CMK (cell line): ENCODE measurements at regions not wholly inside any gene's neighbourhood (a gene's known extent, or its start where the extent isn't known, plus 50 kb on each side); places are given as distances from the start of the nearest gene placed in this dataset.
"Not testable (repeated sequence)": the region's sequence is repeated elsewhere in the genome, so short reads cannot be mapped to it uniquely, and the experiment has no call there.

ENCODE experiments used
- DNase-seq: peaks from one replicate; pipeline ENCODE4 v3.0.0-alpha.2; 2010; ENCODE audit warnings: low read depth

DNA sequence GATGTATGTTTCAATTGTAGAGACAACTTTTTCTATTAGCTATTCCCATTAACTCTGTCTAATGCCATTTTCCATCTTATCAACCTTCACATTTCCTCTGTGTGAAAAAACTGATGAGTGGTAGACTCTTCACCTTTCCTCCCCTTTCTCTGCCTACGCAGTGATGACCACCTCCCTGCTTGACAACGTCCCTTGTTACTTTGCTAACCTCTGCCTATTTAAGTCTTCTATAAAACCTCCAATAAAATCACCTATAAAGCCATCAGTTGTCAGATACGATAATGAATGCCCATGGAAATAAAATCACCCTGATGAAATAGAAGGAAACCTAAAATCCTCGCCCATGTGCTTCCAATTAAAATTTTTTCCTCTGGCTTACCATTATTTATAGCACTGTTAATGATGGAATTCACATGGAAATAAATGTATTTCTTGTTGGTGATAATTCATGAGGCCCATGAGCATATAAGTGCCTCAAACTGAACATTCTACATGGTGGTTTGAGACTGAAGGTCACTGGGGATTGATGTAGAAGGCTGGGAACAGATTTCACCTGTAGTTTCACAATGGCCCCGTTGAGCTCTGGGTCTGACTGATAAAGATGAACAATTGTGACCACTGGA is 1454.0 kb upstream of the SEL1L start:
- DNase-seq: no peak

DNA sequence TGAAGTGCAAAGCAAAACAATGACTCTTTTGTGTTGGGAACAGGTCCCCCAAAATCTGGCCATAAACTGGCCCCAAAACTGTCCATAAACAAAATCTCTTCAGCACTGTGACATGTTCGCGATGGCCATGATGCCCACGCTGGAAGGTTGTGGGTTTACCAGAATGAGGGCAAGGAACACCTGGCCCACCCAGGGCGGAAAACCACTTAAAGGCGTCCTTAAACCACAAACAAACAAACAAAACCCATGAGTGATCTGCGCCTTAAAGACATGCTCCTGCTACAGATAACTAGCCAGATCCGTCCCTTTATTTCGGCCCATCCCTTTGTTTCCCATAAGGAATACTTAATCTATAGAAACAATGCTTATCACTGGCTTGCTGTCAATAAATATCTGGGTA is 1460.9 kb upstream of the SEL1L start:
- not testable (repeated sequence) for DNase-seq

DNA sequence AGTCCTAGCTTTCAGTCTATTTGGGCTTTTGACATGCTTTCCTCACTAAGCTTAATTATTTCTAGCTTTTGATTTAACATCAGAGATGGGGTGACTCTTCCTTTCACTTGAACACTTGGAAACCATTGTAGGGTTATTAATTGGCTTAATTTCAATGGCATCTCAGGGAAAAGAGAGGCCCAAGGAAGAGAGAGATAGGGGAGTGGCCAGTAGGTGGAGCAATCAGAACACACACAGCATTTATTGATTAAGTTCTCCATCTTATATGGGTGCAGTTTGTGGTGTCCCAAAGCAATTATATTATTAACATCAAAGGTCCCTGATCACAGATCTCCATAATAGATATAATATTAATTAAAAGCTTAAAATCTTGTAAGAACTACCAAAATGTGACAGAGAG is 1466.1 kb upstream of the SEL1L start:
- no peak for DNase-seq

DNA sequence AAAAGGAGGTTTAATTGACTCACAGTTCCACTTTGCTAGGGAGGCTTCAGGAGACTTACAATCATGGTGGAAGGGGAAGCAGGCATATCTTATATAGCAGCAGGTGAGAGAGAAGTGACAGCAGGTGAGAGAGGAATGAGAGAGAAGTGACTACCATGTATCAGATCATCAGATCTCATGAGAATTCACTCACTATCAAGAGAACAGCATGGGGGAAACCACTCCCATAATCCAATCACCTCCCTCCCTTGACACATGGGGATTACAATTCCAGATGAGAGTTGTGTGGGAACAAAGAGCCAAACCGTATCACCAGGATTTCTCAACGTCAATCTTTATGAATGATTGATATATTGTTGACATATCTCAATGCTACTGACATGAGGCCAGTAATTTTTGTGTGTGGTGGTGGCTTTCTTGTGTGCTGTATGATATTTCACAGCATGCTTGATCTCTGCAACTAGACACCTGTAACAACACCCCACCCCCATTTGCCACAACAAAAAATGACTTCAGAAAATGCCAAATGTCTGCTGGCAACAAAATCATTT is 1470.9 kb upstream of the SEL1L start:
- no peak for DNase-seq

DNA sequence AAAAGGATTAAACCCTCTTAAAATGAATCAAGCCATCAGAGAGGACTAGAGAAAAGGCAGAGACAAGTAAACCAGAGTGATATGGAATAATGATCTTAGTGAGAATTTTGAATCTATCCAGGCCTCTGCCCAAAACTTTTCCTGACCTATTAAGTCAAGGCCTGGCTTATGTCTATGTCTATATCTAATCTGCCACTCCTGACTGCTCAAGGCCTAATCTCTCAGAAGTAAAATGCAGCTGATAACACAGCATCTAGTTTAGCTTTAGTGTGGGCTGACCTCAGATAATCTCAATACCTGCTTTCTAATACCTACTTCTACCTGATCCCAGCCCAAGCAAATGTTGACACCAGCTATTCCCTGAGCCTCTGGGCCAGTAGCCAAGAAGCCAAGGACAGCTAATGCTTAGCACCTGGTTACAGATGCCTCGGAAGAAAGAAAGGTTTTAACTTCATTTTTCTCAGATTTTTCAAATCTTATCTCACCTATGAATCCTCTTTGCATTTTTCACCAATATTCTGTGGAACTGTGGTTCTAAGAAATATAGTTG is 1472.5 kb upstream of the SEL1L start:
- DNase-seq: no peak

DNA sequence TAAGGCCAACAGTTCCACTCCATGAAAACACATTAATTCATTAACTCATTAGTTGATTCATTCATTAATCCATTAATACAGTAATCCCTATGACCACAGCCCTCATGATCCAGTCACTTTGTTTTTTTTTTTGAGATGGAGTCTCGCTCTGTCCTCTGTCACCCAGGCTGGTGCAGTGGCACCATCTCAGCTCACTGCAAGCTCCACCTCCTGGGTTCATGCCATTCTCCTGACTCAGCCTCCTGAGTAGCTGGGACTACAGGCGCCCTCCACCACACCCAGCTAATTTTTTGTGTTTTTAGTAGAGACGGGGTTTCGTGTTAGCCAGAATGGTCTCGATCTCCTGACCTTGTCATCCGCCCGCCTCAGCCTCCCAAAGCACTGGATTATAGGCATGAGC is 1473.4 kb upstream of the SEL1L start:
- DNase-seq: not testable (repeated sequence)

DNA sequence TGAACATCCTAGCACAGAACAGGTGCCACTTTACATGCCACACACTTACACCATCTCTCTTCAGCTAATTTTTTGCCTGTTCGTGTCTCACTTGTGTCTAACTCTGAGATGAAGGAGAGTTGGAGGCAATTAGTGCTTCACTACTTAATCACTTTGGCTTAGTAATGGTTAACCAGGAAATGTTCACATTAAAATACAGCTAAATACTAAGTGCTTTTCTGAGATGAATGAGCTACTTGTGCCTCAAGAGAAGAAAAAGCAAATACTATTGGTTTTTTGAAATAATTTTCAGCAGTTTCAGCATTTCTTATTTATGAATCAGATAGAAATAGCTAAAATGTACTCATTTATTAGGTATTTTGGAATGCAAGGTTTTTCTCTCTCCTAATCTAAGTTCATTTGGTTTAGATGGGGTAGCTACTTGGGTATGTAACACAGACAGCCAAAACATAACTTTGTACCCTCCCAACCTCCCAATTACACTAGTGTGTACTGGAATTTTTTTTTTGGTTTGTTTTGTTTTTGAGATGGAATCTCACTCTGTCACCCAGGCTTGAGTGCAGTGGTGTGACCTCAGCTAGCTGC is 1474.1 kb upstream of the SEL1L start:
- DNase-seq: no peak

DNA sequence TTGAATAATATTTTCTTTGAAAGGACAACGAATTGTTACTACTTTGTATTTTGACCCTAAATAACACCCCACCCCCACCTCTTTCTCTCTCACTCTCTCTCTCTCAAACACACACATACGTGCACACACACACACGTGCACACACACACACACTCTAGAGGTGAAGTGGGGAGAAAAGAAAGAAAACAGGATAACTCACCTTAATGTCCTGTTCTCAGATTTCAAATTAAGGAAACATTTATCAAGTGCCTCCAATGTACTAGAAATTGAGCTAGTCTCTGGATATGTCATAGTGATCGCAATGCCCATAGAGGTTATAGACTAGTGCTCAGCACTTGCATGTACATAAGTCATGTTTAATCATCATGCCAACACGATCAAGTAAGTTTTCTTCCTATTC is 1483.6 kb upstream of the SEL1L start:
- DNase-seq: no peak

DNA sequence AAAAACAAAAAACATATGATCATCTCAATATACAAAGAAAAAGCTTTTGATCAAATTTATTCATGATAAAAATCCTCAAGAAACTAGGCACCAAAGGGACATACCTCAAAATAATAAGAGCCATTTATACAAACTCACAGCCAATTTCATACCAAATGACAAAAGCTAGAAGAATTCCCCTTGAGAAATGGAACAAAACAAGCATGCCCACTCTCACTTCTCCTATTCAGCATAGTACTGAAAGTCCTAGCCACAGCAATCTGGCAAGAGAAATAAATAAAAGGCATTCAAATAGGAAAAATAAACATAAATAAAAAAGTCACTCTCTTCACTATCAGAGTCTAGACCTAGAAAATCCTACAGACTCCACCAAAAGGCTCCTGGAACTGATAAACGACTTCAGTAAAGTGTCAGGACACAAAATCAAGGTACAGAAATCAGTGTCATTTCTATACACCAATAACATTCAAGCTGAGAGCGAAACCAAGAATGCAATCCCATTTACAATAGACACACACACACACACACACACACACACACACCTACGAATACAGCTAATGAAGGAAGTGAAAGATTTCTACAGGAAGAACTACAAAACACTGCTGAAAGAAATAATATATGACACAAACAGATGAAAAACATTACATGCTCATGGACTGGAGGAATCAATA is 1486.2 kb upstream of the SEL1L start:
- DNase-seq: no peak

DNA sequence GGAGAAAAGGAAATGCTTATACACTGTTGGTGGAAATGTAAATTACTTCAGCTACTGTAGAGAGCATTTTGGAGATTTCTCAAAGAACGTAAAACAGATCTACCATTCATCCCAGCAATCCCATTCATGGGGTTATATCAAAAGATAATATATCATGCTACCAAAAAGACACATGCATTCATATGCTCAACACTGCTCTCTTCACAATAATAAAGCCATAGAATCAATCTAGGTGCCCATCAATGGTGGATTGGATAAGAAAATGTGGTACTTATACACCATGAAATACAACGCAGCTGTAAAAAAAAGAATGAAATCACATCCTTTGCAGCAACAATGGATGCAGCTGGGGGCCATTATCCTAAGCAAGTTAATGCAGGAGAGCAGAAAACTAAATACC is 1487.7 kb upstream of the SEL1L start:
- no peak for DNase-seq

DNA sequence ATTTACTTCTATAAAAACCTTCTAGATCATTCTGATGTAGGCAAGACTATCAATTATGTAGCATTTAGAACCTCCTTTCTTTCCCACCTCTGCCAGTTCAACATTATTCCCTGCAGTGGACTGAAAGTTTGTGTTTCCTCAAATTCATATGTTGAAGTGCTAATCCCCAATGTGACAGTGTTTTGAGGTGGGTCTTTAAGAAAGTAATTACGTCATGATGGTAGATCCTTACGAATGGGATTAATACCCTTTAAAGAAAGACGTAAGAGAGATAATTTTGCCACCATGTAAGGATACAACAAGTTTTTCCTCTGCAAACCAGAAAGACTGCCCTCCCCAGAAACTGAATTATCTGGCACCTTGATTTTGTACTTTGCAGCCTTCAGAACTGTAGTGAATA is 1489.7 kb upstream of the SEL1L start:
- DNase-seq: no peak

DNA sequence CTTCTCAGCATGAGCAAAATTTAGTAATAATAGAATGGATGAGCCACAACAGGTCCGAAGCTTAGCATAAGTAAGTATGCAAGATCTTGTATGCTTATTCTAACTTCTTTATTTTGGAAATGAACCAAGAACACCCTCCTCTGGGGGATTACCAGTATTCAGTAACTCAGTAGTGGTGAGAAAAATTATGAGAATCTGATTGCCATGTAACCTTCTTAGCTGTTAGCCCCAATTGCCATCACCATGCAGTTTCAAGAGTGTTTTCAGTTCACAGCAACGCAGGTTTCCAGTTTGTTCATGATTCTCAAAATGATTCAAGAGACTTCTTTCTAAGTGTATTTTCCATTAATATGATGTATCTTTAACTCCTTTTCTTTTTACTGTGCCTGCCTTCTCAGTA is 1507.6 kb upstream of the SEL1L start:
- DNase-seq: no peak

DNA sequence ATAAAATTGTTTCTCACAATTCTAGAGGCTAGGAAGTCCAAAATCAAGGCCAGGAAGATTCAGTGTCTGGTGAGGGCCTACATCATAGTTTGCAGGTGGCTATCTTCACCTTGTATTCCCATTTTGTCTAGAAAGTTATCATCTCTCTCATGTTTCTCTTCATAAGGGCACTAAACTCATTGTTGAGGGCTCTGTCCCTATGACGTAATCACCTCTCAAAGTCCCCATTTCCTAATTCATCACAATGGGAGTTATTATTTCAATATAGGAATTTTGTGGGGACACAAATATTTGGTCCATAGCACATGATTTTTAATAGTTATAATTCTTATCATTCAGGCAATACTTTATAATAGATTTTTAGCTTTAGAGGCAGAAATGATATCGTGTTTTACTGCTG is 1509.2 kb upstream of the SEL1L start:
- DNase-seq: no peak

DNA sequence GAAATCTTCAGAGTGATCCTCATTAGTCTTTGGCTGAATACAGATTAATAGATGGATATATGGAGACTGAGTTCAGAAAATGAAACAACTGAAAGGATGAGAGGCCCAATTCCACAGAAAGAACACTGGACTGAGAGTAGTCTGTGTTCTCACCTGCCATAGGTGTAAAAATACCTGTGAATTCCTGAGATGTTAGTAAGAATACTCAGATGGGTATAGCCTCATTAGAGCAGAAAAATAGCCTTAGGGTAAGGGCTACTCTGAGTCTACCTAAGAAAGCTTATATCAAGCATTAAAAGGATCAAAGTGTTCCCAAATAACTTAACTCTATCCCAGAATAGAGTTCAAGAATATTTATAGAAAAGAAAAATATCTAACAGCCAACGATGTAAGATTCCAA is 1510.3 kb upstream of the SEL1L start:
- DNase-seq: no peak

DNA sequence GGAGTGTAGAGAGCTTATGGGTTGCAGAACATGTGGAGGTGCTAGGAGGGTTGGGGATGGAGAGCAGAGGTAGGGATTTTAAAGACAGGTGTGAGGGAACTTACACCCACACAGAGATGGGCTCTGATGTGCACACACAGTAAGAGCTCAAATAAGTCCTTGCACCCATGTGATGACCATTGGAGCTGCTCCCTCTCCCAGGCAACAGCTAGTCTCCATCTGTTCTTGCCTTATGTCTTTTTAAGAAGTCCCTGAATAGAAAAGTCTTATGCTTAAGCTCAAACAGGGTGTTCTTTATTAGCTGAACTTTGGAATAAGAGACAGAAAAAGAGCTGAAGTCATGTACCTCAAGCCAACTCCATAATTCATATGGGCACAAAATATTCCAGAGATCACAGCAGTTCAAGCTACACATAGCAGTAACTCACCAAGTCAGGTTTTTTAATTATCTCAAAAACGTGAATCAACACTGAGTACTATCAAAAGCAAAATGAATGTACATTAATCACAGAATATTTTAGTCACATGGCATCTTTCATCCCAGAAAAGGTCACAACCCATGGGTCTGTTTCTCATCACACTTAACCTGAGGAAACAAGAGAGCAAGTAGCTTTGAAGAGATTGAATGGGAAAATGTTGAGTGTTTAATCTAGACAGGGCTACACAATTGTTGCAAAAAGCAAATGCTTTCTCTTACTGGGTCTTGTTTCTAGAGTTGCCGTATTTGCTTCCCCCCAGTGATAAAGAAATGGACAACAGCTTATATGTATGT is 1513.6 kb upstream of the SEL1L start:
- DNase-seq: no peak

DNA sequence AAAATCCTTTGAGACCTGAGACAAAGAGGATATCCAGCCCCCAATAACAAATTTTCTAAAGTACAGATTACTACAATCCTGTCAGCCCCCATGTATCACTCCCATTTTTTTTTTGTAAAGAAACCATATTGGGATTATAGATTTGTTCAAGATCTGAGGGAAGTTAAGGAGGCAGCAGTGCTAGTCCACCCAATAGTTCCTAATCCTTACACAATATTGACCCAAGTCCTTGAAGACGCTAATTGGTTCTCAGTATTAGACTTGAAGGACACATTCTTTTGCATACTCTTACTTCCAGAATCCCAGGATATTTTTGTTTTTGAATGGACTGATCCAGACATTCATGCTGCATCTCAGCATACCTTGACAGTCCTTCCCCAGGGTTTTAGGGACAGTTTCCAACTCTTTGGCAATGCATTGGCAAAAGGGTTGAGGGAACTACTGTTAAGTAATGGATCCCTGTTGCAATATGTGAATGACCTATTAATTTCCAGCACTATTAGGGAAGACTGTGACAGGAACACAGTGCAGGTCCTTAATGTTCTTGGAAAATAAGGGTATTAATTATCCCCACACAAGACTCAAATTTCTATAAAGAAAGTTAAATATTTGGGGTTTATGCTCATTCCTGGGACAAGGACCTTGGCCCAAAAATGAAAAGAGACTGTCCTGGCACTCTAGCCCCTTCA is 1519.5 kb upstream of the SEL1L start:
- DNase-seq: no peak

DNA sequence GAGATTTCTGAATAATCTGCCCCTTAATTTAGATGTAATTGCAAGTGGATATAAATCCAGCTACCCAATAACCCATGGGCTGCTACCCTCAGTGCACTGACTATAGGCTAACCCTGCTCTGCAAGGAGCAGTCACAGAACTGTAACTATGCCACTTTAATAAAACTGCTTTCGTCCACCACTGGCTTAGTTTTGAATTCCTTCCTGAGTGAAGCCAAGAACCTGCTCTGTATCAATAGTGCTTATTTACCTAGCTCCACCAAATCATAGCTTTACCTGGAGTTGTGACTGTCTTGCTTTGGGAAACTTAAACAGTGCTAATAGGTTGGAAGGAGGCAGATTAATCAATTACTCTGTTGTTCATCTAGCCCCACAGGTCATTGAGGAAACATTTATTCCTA is 1524.4 kb upstream of the SEL1L start:
- DNase-seq: no peak

DNA sequence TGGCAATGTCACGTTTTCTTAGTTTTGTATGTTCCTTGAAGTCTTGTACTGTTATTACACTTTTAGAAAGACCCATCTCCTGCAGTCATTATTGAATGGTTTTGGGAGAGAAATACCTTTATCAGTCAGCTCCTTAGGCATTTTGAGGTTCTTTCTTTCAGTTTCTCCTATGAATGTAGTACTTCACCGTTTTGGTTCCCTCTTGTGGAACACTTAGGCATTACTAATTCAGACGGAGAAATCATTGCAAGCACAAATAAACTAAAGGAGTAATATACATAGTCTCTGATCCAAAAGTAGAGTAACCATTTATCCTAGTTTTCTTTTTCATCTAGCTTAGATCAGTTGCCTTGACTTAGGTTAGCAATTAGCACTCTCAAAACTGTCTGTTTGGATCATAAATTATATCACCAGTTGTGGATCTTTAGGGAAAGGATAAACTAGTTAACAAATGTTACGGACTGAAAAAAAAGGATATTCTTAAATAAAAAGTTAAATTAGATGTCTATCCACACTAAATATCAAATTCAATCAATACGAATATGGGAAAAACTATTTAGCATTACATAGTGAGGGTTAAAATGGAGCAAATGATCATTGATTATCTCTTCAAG is 1538.3 kb upstream of the SEL1L start:
- DNase-seq: no peak

DNA sequence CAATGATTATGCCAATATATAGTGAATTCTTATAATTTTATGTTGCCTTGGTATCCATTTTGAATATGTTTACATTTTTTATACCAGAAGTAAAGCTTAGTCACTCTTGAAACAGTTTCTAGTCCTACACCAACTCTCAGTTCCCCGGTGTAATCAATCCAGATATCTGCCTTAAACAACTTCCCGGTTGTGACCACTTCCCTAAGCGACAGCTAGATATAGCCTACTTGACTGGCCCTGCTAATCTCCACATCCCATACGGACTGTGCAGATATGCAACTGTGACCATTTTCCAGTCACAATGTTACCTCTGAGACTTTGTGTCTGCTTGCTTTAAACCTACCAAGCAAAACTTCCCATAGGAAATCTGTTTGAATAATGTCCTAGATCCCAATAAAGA is 1551.5 kb upstream of the SEL1L start:
- DNase-seq: peak; percentile 15

DNA sequence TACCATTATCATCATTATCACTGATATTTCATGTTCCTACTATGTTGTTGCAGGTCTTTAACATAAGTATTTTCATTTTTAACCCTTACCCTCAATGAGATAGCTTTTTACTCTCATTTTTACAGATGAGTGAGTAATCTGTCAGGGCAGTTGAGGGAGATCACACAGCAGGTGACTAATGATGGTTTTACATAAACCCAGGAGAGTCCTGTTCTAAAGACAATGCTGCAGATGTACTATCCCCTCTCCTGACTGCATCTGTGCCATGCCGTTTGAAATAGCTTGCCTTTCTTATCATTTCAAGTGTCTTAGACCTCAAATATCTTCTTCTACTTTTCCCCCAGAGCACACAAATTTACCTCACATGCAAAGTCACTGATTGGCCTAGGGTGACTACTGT is 1552.1 kb upstream of the SEL1L start:
- DNase-seq: no peak
